Stimulated activated CD4-positive, alpha-beta T cell treated with anti-CD3 and anti-CD28 coated beads, Interleukin-1b, Interleukin-23, amount 100 ng/mL, for 48 hours (primary cell): ENCODE measurements at regions not wholly inside any gene's neighbourhood (a gene's known extent, or its start where the extent isn't known, plus 50 kb on each side); places are given as distances from the start of the nearest gene placed in this dataset.

Source experiments
- DNase-seq: peaks from one replicate; pipeline ENCODE4 v3.0.0-alpha.2; 2020

DNA sequence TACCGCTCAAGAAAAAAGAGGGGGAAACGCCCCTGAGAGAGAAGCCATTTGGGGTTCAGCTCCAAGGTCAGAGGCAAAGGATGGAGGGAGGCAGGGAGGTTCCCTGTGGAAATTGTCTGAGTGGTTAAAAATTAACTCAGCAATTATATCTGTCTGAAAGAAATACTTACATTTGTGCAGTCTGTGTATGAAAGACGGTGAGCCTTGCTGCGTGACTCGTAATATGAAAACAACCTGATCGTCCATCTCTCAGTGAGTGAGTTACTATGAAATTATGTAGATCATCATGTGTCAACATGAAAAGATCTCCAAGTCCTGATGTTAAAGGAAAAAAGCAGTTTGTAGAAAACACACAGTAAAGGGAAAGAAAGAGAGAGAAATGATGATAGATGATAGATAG, 67.2 kb upstream of the FAM204A start:
- no peak for DNase-seq

GRCh38 chr10:118408181-118408580, 66.1 kb upstream of the FAM204A start:
- no peak for DNase-seq

DNA sequence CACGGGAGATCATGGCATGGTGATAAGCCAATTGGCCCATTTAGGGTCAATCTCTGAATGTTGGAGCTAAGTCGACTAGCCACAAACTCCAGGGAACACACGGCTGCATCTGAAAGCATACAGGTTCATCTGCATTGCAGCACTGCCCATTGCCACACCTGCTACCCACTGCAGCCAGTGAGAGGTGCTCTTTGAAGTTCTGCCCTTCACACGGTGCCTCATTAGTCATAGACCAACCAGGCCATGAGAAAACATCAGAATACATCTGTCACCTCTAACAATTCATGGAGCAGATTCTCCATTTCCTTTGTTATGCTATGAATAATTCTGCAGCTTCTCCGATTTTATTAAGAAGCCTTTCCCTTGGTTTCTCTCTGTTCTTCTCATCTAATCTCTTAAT, 65.7 kb upstream of the FAM204A start:
- no peak for DNase-seq

- no peak for DNase-seq
These were observed 64.9 kb upstream of the FAM204A start for GRCh38 chr10:118407026-118407425.

DNA sequence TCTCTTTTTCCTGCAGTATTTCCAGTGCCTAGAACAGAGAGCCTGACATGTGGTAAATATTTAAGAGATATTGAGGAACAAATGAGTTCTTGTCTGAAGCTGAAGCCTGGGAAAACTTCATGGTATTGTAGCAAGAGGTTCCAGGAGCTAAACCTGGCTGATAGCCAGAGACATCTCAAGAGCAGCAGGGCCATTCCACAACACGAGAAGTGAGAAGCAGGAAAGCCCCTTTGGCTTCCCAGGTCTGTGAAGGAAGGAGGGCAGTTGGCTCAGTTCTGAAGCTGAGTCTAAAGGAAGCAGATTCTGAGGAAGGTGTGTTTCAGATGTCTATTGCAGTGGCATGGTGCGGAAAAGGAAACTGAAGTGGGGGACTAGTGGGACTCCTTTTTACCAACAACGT, 63.8 kb upstream of the FAM204A start:
- DNase-seq: no peak

DNA sequence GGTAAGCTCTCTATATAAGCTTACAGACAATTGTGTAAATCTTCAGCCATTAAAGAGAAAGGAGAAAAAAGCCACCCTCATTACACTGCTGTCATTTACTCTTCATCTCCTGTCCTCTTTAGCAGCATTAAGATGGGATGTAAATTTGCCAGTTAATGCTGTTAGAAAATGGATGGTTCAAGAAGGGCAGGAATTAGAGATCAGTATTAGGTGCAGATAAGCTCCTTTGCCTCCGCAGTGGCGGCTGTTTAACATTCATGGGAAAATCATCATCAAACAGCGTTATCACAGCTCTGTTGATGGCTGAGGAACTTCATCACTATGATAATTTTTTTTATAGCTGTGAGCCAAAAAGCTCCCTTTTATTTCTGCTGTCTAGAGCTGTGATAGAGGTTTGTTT, 61.8 kb upstream of the FAM204A start:
- no peak for DNase-seq

- DNase-seq: no peak
These were observed 59.6 kb upstream of the FAM204A start for GRCh38 chr10:118401708-118402193.

DNA sequence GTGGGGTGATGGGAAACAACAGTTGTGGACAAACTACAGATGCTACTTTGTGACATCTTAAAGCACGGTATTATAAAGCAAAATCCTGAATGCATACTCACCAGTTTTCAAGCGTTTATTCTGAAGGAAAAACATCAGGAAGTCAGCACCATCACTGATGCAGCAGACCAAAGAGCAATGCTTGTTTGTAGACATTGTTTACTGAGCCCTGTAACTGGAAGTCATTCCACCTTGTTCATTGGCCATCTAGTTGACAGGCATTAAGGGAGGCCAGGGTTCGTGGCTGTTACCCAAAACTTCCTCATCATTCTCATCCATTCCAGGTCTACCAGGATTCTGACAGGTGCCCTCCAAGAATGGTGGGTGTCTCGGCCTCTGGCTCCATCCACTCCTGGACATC, 55.3 kb upstream of the FAM204A start:
- DNase-seq: no peak

DNA sequence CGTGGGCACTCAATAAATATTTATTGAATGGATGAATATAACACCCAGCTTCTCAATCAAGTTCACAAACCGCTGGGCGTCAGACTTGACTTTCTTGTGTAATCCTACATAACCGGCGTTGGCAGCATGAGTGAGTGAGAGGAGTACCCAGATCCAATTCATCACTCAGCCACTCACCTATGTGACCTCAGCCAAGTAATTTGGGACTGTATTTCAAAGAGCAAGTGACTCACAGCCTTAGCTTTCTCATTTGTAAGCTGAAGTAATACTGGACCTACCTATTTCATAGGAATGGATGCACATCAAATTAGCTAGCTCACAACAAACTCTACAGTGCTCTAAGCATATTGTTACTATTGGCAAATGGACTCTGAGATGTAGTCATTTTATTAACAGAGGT, 53.8 kb upstream of the FAM204A start:
- DNase-seq: no peak

GRCh38 chr10:118394301-118395200, 52.4 kb upstream of the FAM204A start:
- no peak for DNase-seq

GRCh38 chr10:118392761-118393160, 50.6 kb upstream of the FAM204A start:
- no peak for DNase-seq
